Left lung (tissue), 4 donors: ENCODE measurements at regions not wholly inside any gene's neighbourhood (a gene's known extent, or its start where the extent isn't known, plus 50 kb on each side); places are given as distances from the start of the nearest gene placed in this dataset.

Experiments
- ATAC-seq: fragments of 200-7000 bp; cut with Tn5 transposase; one replicate; pipeline ENCODE4 v1.9.1; 2020; ENCODE audit warnings: moderate library complexity
- DNase-seq, 4 donors: peaks; one replicate each; pipeline ENCODE4 v3.0.0-alpha.2; 2013 to 2020
- H3K27ac ChIP-seq, 2 donors: fragments of 200-600 bp; sonication (generic) in 1 of 2; one replicate each; pipeline versions ENCODE4 v1.5.0 to v1.8.0; 2020 to 2021
- H3K27me3 ChIP-seq, 2 donors: fragments of 200-600 bp; sonication (generic) in 1 of 2; one replicate each; pipeline versions ENCODE4 v1.5.0 to v1.8.0; 2020 to 2021
- H3K36me3 ChIP-seq, 2 donors: fragments of 200-600 bp; sonication (generic) in 1 of 2; one replicate each; pipeline versions ENCODE4 v1.5.0 to v1.8.0; 2020 to 2021
- H3K4me1 ChIP-seq, 2 donors: fragments of 200-600 bp; one replicate each; pipeline ENCODE4 v1.8.0; 2021
- H3K4me3 ChIP-seq, 2 donors: fragments of 200-600 bp; sonication (generic) in 1 of 2; one replicate each; pipeline versions ENCODE4 v1.5.0 to v1.8.0; 2020 to 2021; ENCODE audit warnings: mild to moderate bottlenecking in 1 of 2
- H3K9me3 ChIP-seq, 2 donors: fragments of 200-600 bp; sonication (generic) in 1 of 2; one replicate each; pipeline versions ENCODE4 v1.5.0 to v1.8.0; 2020 to 2021
- CTCF ChIP-seq, 2 donors: fragments of 200-600 bp; sonication (generic) in 1 of 2; IDR thresholded peaks; one replicate each; pipeline versions ENCODE4 v1.5.0 to v1.8.0; 2021; ENCODE audit warnings: antibody characterized with exemption in 2 of 2
- intact Hi-C, 2 donors: fragments of 100-400 bp; cut with DNase I; formaldehyde crosslinking; loops; one replicate each; pipeline versions ENCODE4 v1.11.2 to v1.14.2; 2022
- donor health status: DM: no; HTN: yes; CAD: no.
- donor health status: DM: no; HTN: no; CAD: no.

GRCh38 chr3:14303336-14304100 is 98.9 kb upstream of the SLC6A6 start:
- intact Hi-C loops: no loop called here
- TF ChIP-seq CTCF (IDR thresholded peaks at IDR 0.05): no peak
- Histone ChIP-seq H3K9me3 (no peaks in the 10 kb centered on the region), H3K27me3 (peaks cover 0 to 32% of the 10 kb centered on the region in 2 donors), H3K4me3 (no peak overlapping the region), H3K4me1 (peaks cover 0 to 13% of the 10 kb centered on the region in 2 donors), H3K27ac (no peak overlapping the region), H3K36me3 (no peaks in the 10 kb centered on the region)
- DNase-seq (no peak), ATAC-seq (no peak)

GRCh38 chr3:14304101-14305045 is 98.0 kb upstream of the SLC6A6 start:
- no peak overlapping the region for H3K27ac ChIP-seq
- H3K9me3 ChIP-seq: no peaks in the 10 kb centered on the region
- intact Hi-C loops: no loop called here
- DNase-seq (no peak), ATAC-seq (no peak)
- H3K27me3 ChIP-seq: peaks cover 0 to 25% of the 10 kb centered on the region in 2 donors
- H3K36me3 ChIP-seq: no peaks in the 10 kb centered on the region
- TF ChIP-seq CTCF (IDR thresholded peaks at IDR 0.05): no peak
- H3K4me1 ChIP-seq: peaks cover 0 to 13% of the 10 kb centered on the region in 2 donors
- H3K4me3 ChIP-seq: no peak overlapping the region

GRCh38 chr3:14305324-14305723 is 97.1 kb upstream of the SLC6A6 start:
- DNase-seq (peak in 1 of 4 donors; percentile 41), ATAC-seq (peak; percentile 23)
- peaks cover 0 to 13% of the 10 kb centered on the region in 2 donors for H3K4me1 ChIP-seq
- H3K36me3 ChIP-seq: no peaks in the 10 kb centered on the region
- no peak for TF ChIP-seq CTCF (IDR thresholded peaks at IDR 0.05)
- intact Hi-C loops: no loop called here
- peaks cover 0 to 25% of the 10 kb centered on the region in 2 donors for H3K27me3 ChIP-seq
- H3K4me3 ChIP-seq: no peak overlapping the region
- no peak overlapping the region for H3K27ac ChIP-seq
- no peaks in the 10 kb centered on the region for H3K9me3 ChIP-seq

- no peak for TF ChIP-seq CTCF (IDR thresholded peaks at IDR 0.05)
- DNase-seq: no peak
- Histone ChIP-seq H3K4me1 (peaks cover 0 to 13% of the 10 kb centered on the region in 2 donors), H3K27ac (no peak overlapping the region), H3K27me3 (peaks cover 0 to 25% of the 10 kb centered on the region in 2 donors), H3K4me3 (no peak overlapping the region), H3K36me3 (no peaks in the 10 kb centered on the region), H3K9me3 (no peaks in the 10 kb centered on the region)
- intact Hi-C loops: no loop called here
- no peak for ATAC-seq
These were observed 96.3 kb upstream of the SLC6A6 start for GRCh38 chr3:14306142-14306541.
